Body of pancreas (tissue), 4 donors: ENCODE measurements at regions not wholly inside any gene's neighbourhood (a gene's known extent, or its start where the extent isn't known, plus 50 kb on each side); places are given as distances from the start of the nearest gene placed in this dataset.
"Not testable (repeated sequence)": the region's sequence is repeated elsewhere in the genome, so short reads cannot be mapped to it uniquely, and the experiment has no call there.

Experiments
- CTCF ChIP-seq, 7 experiments: fragments of 450-650 bp in 4 of 7; fragments of 200-600 bp in 3 of 7; sonication (generic) in 3 of 7; IDR thresholded peaks; one replicate each; pipeline ENCODE4 v1.5.1; 2016 to 2019; ENCODE audit warnings: antibody characterized with exemption in 7 of 7
- POLR2A ChIP-seq, 3 donors: fragments of 450-650 bp; IDR thresholded peaks; one replicate each; pipeline ENCODE4 v1.6.1; 2016; ENCODE audit warnings: antibody characterized with exemption in 3 of 3, mild to moderate bottlenecking in 2 of 3

- TF ChIP-seq CTCF, POLR2A (IDR thresholded peaks at IDR 0.05): not testable (repeated sequence)
Observed at GRCh38 chr5:97523336-97523735, 340.3 kb upstream of the RIOK2 start.
